ENCODE measurements at regions not wholly inside any gene's neighbourhood (a gene's known extent, or its start where the extent isn't known, plus 50 kb on each side); places are given as distances from the start of the nearest gene placed in this dataset.

DNA sequence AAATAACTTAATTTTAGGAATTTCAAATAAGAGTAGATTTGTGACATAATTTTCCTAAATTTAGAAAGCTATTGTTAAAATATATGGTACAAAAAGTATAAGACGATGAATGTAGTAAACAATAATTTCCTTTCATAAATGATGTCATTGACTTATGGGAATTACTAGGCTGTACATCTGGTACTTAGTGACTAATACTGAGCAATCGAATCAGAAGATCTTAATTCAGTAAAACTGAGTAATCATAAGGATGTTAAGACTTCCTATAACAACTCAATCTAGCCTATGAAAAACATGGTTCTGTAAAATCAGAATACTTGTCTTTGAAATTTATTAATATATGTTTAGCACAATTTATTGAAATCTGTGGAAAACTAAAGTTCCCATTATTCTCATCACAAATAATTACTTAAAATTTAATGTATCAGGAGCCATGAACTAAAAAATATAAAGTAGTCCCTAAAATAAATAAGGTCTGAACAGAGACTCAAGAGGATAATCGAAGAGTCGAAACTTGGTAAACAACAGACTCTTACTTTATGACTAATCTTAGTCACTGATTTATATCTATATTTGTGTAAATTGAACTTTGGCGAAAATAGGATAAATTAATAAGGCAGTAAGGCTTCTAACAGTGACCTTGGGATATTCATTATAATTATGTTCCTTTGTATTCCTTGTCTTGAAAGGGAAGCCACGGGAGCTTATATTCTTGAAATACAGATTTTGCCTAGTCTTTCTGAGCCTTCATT lies 142.1 kb downstream of the HGF start:
- TF ChIP-seq BHLHE40 (IDR thresholded peaks at IDR 0.05; ENCODE audit: borderline replicate concordance), result no peak
- no peak for TF ChIP-seq ZNF384 (IDR thresholded peaks at IDR 0.05)
- no peak for TF ChIP-seq NFRKB (IDR thresholded peaks at IDR 0.05)
- no peak for TF ChIP-seq FOXM1 (IDR thresholded peaks at IDR 0.05; ENCODE audit: borderline replicate concordance)
- TF ChIP-seq SP1 (IDR thresholded peaks at IDR 0.05), result no peak
- TF ChIP-seq SUZ12 (IDR thresholded peaks at IDR 0.05), result no peak

Data from HEK293T (cell line).